Left ventricle myocardium inferior (tissue), 1 donor: ENCODE measurements at regions not wholly inside any gene's neighbourhood (a gene's known extent, or its start where the extent isn't known, plus 50 kb on each side); places are given as distances from the start of the nearest gene placed in this dataset.
"Not testable (repeated sequence)": the region's sequence is repeated elsewhere in the genome, so short reads cannot be mapped to it uniquely, and the experiment has no call there.

Experiments
- DNase-seq: peaks from one replicate; pipeline ENCODE4 v3.0.0-alpha.2; 2020
- H3K27ac ChIP-seq: fragments of 200-600 bp; replicated peaks from 2 replicates; pipeline ENCODE4 v1.8.0; 2021
- H3K27me3 ChIP-seq: fragments of 200-600 bp; 2 replicates; pipeline ENCODE4 v1.8.0; 2021; ENCODE audit warnings: low read depth
- H3K36me3 ChIP-seq: fragments of 200-600 bp; 2 replicates; pipeline ENCODE4 v1.8.0; 2021
- H3K4me1 ChIP-seq: fragments of 200-600 bp; 2 replicates; pipeline ENCODE4 v1.8.0; 2021
- H3K4me3 ChIP-seq: fragments of 200-600 bp; 2 replicates; pipeline ENCODE4 v1.8.0; 2021; ENCODE audit warnings: mild to moderate bottlenecking, moderate library complexity
- H3K9me3 ChIP-seq: fragments of 200-600 bp; replicated peaks from 2 replicates; pipeline ENCODE4 v1.8.0; 2021
- CTCF ChIP-seq: fragments of 200-600 bp; IDR thresholded peaks from 2 replicates; pipeline ENCODE4 v1.8.0; 2021; ENCODE audit warnings: antibody characterized with exemption, mild to moderate bottlenecking, borderline replicate concordance
- intact Hi-C: fragments of 100-400 bp; cut with micrococcal nuclease; formaldehyde crosslinking; loops from one replicate; pipeline ENCODE4 v1.11.0; 2022
- donor health status: DM: no; HTN: yes; CAD: no; lungs with severe emphysema.

- H3K27ac ChIP-seq = no peak overlapping the region
- H3K9me3 ChIP-seq = peaks cover 15% of the 10 kb centered on the region
- H3K36me3 ChIP-seq = no peaks in the 10 kb centered on the region
- H3K27me3 ChIP-seq = no peaks in the 10 kb centered on the region
- no peaks in the 10 kb centered on the region for H3K4me1 ChIP-seq
- no peak for DNase-seq
- H3K4me3 ChIP-seq = no peak overlapping the region
- intact Hi-C loops = no loop called here
- no peak for TF ChIP-seq CTCF
Measured at GRCh38 chr5:63089147-63089546, 510.5 kb downstream of the LRRC70 start.

- DNase-seq = no peak
- no peak overlapping the region for H3K27ac ChIP-seq
- no peak overlapping the region for H3K4me3 ChIP-seq
- no peaks in the 10 kb centered on the region for H3K9me3 ChIP-seq
- no peak for TF ChIP-seq CTCF
- H3K4me1 ChIP-seq = no peaks in the 10 kb centered on the region
- no peaks in the 10 kb centered on the region for H3K27me3 ChIP-seq
- no peaks in the 10 kb centered on the region for H3K36me3 ChIP-seq
- intact Hi-C loops = no loop called here
Measured at GRCh38 chr5:63085561-63085960, 506.9 kb downstream of the LRRC70 start.

- H3K27me3 ChIP-seq, intact Hi-C loops, H3K36me3 ChIP-seq, H3K27ac ChIP-seq, DNase-seq, H3K4me1 ChIP-seq, H3K4me3 ChIP-seq, H3K9me3 ChIP-seq: not testable (repeated sequence)
Measured at GRCh38 chr5:63083689-63084088, 505.1 kb downstream of the LRRC70 start.

- no peak for TF ChIP-seq CTCF
- Histone ChIP-seq H3K4me3 (no peak overlapping the region), H3K9me3 (no peaks in the 10 kb centered on the region)
Measured at GRCh38 chr5:63081402-63081801, 502.8 kb downstream of the LRRC70 start.

GRCh38 chr5:63070001-63070400 is 491.4 kb downstream of the LRRC70 start:
- intact Hi-C loops = no loop called here
- Histone ChIP-seq H3K4me3 (no peak overlapping the region), H3K27ac (no peak overlapping the region), H3K36me3 (no peaks in the 10 kb centered on the region), H3K27me3 (no peaks in the 10 kb centered on the region), H3K9me3 (no peaks in the 10 kb centered on the region), H3K4me1 (no peaks in the 10 kb centered on the region)
- DNase-seq = no peak
- no peak for TF ChIP-seq CTCF

More at GRCh38 chr5:63081402-63081801, 502.8 kb downstream of the LRRC70 start:
- Histone ChIP-seq H3K27ac (no peak overlapping the region), H3K36me3 (no peaks in the 10 kb centered on the region), H3K4me1 (no peaks in the 10 kb centered on the region), H3K27me3 (no peaks in the 10 kb centered on the region)
- DNase-seq = no peak
- intact Hi-C loops = no loop called here

- intact Hi-C loops = no loop called here
- no peaks in the 10 kb centered on the region for H3K36me3 ChIP-seq
- H3K4me1 ChIP-seq = no peaks in the 10 kb centered on the region
- H3K27ac ChIP-seq = no peak overlapping the region
- H3K9me3 ChIP-seq = no peaks in the 10 kb centered on the region
- no peak for TF ChIP-seq CTCF
- no peak for DNase-seq
- no peak overlapping the region for H3K4me3 ChIP-seq
- no peaks in the 10 kb centered on the region for H3K27me3 ChIP-seq
Measured at GRCh38 chr5:63055421-63055820, 476.8 kb downstream of the LRRC70 start.
